HepG2 (cell line): ENCODE measurements at regions not wholly inside any gene's neighbourhood (a gene's known extent, or its start where the extent isn't known, plus 50 kb on each side); places are given as distances from the start of the nearest gene placed in this dataset.

Experiments
- ATF1 ChIP-seq: IDR thresholded peaks from 2 replicates; pipeline ENCODE4 v1.6.1; 2016; ENCODE audit warnings: mild to moderate bottlenecking, control low read depth
- ATF7-NPFF ChIP-seq: sonication (generic); formaldehyde crosslinking; IDR thresholded peaks from 2 replicates; pipeline ENCODE4 v1.8.1; 2023; ENCODE audit warnings: mild to moderate bottlenecking, low read depth, missing genetic modification reagents, moderate library complexity
- FOXK2 ChIP-seq: fragments of 450-650 bp; IDR thresholded peaks from 2 replicates; pipeline ENCODE4 v1.6.1; 2016
- GABPB1 ChIP-seq: IDR thresholded peaks from 2 replicates; pipeline ENCODE4 v1.6.1; 2016; ENCODE audit warnings: mild to moderate bottlenecking, missing genetic modification reagents, moderate library complexity, missing compliant biosample characterization
- HMG20B ChIP-seq: conservative IDR thresholded peaks from 2 replicates; pipeline ENCODE4 v1.6.1; 2016; ENCODE audit warnings: missing genetic modification reagents, missing compliant biosample characterization
- HNRNPL ChIP-seq: fragments of 200-400 bp; formaldehyde crosslinking; IDR thresholded peaks from 2 replicates; pipeline ENCODE4 v1.6.1; 2017; ENCODE audit warnings: mild to moderate bottlenecking, low read depth, low read length
- HOXA5 ChIP-seq: sonication (generic); formaldehyde crosslinking; IDR thresholded peaks from 2 replicates; pipeline ENCODE4 v1.4.0; 2020; ENCODE audit warnings: missing genetic modification reagents
- MEIS1 ChIP-seq: sonication (generic); formaldehyde crosslinking; IDR thresholded peaks from 2 replicates; pipeline ENCODE4 v1.9.0; 2021; ENCODE audit warnings: mild to moderate bottlenecking, missing genetic modification reagents, moderate library complexity, borderline replicate concordance
- MXD3 ChIP-seq: IDR thresholded peaks from 2 replicates; pipeline ENCODE4 v1.6.1; 2016; ENCODE audit warnings: mild to moderate bottlenecking, missing biosample characterization, missing genetic modification reagents
- NFYB ChIP-seq: sonication (generic); formaldehyde crosslinking; IDR thresholded peaks from 2 replicates; pipeline ENCODE4 v1.4.0; 2020; ENCODE audit warnings: missing genetic modification reagents
- PHF5A ChIP-seq: IDR thresholded peaks from one replicate; pipeline ENCODE4 v1.6.1; 2018; ENCODE audit warnings: low read depth, missing genetic modification reagents; ENCODE audit not compliant: unreplicated experiment
- PRDM15 ChIP-seq: sonication (generic); formaldehyde crosslinking; IDR thresholded peaks from 2 replicates; pipeline ENCODE4 v1.4.0; 2020; ENCODE audit warnings: missing genetic modification reagents
- SOX5 ChIP-seq: IDR thresholded peaks from 2 replicates; pipeline ENCODE4 v1.6.1; 2016; ENCODE audit warnings: borderline replicate concordance
- ZBTB10 ChIP-seq: sonication (generic); formaldehyde crosslinking; IDR thresholded peaks from 2 replicates; pipeline ENCODE4 v1.4.0; 2020; ENCODE audit warnings: missing genetic modification reagents, borderline replicate concordance
- ZFP36L2 ChIP-seq: sonication (generic); formaldehyde crosslinking; IDR thresholded peaks from 2 replicates; pipeline ENCODE4 v1.4.0; 2020; ENCODE audit warnings: missing genetic modification reagents
- ZNF124 ChIP-seq: sonication (generic); formaldehyde crosslinking; IDR thresholded peaks from 2 replicates; pipeline ENCODE4 v1.4.0; 2020; ENCODE audit warnings: missing genetic modification reagents
- ZNF337 ChIP-seq: sonication (generic); formaldehyde crosslinking; IDR thresholded peaks from 2 replicates; pipeline ENCODE4 v1.5.1; 2020; ENCODE audit warnings: missing genetic modification reagents, low read depth, mild to moderate bottlenecking, borderline replicate concordance
- ZNF33B ChIP-seq: sonication (generic); formaldehyde crosslinking; IDR thresholded peaks from 2 replicates; pipeline ENCODE4 v1.5.1; 2020; ENCODE audit warnings: mild to moderate bottlenecking, missing genetic modification reagents
- ZNF350 ChIP-seq: sonication (generic); formaldehyde crosslinking; IDR thresholded peaks from 2 replicates; pipeline ENCODE4 v1.4.0; 2020; ENCODE audit warnings: mild to moderate bottlenecking, low read depth, missing genetic modification reagents, borderline replicate concordance
- ZNF354B ChIP-seq: sonication (generic); formaldehyde crosslinking; IDR thresholded peaks from 2 replicates; pipeline ENCODE4 v1.8.0; 2022; ENCODE audit warnings: mild to moderate bottlenecking, missing genetic modification reagents
- ZNF580 ChIP-seq: IDR thresholded peaks from 2 replicates; pipeline ENCODE4 v1.6.1; 2016; ENCODE audit warnings: low read depth, borderline replicate concordance
- ZNF597 ChIP-seq: sonication (generic); formaldehyde crosslinking; IDR thresholded peaks from 2 replicates; pipeline ENCODE4 v1.5.0; 2020; ENCODE audit warnings: missing genetic modification reagents
- ZNF749 ChIP-seq: sonication (generic); formaldehyde crosslinking; IDR thresholded peaks from 2 replicates; pipeline ENCODE4 v1.8.0; 2022; ENCODE audit warnings: mild to moderate bottlenecking, missing genetic modification reagents, moderate library complexity, borderline replicate concordance
- ZSCAN25 ChIP-seq: sonication (generic); formaldehyde crosslinking; IDR thresholded peaks from 2 replicates; pipeline ENCODE4 v1.8.0; 2022; ENCODE audit warnings: mild to moderate bottlenecking, missing genetic modification reagents

- TF ChIP-seq ZSCAN25 (CRISPR knock-in tag) (no peak), MEIS1 (no peak), GABPB1 (CRISPR knock-in tag) (peak; percentile 74), ZFP36L2 (CRISPR knock-in tag) (no peak), ZBTB10 (CRISPR knock-in tag) (no peak), ZNF33B (CRISPR knock-in tag) (no peak), HMG20B (CRISPR knock-in tag) (peak; percentile 55; the same call in 1 of the 2 replicates), ATF7-NPFF (CRISPR knock-in tag) (no peak), PRDM15 (CRISPR knock-in tag) (no peak), ZNF354B (CRISPR knock-in tag) (no peak), ZNF749 (no peak), FOXK2 (no peak), ZNF597 (CRISPR knock-in tag) (no peak), HNRNPL (no peak), ZNF124 (no peak; the same call in 1 of the 2 replicates), ATF1 (peak; percentile 80; the same call in 1 of the 2 replicates), ZNF337 (no peak), HOXA5 (CRISPR knock-in tag) (peak; percentile 49; the same call in 1 of the 2 replicates), MXD3 (no peak), PHF5A (CRISPR knock-in tag) (no peak), SOX5 (CRISPR knock-in tag) (peak; percentile 79), ZNF580 (CRISPR knock-in tag) (peak; percentile 77; the same call in 1 of the 2 replicates), NFYB (CRISPR knock-in tag) (no peak), ZNF350 (CRISPR knock-in tag) (0 out of 2 replicates have a peak, but pooled peaks have one; percentile 28)
Measured at GRCh38 chr6:168200571-168201134, 118.9 kb downstream of the DACT2 start (continued).
